Pulmonary artery endothelial cell (primary cell): ENCODE measurements at regions not wholly inside any gene's neighbourhood (a gene's known extent, or its start where the extent isn't known, plus 50 kb on each side); places are given as distances from the start of the nearest gene placed in this dataset.
"Not testable (repeated sequence)": the region's sequence is repeated elsewhere in the genome, so short reads cannot be mapped to it uniquely, and the experiment has no call there.

Experiments
- DNase-seq: peaks from one replicate; pipeline ENCODE4 v3.0.0-alpha.2; 2011; ENCODE audit warnings: low read depth, low spot score

DNA sequence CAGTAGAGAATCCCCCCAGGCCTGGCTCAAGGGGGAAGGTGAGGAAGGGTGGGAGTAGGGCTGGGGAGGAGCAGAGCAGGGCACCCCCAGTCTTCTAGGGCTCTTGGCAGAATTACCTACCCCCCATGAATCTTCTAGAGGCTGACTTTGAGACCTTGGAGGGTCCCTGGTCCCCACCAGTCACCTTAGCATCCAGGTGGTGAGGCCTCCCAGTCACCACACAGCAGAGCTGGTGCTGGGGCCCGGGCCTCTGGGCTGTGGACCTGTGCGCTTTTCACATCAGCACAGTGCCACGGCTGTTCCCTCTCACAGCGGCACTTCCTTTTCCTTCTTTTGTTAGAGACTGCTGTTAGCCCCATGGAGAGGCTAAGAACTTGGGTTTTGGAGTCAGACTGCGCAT, 148.6 kb upstream of the PITX1 start:
- DNase-seq = no peak

DNA sequence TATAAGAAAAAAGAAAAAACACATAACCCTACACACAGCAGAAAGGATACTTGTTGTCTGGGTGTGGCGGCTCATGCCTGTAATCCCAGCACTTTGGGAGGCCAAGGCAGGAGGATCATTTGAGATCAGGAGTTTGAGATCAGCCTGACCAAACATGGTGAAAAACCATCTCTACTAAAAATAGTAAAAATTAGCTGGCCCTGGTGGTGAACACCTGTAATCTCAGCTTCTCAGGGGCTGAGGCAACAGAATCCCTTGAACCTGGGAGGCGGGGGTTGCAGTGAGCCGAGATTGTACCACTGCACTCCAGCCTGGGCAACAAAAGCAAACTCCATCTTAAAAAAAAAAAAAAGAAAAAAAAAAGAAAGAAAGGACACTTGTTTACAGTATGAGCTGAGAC, 147.6 kb upstream of the PITX1 start:
- no peak for DNase-seq

DNA sequence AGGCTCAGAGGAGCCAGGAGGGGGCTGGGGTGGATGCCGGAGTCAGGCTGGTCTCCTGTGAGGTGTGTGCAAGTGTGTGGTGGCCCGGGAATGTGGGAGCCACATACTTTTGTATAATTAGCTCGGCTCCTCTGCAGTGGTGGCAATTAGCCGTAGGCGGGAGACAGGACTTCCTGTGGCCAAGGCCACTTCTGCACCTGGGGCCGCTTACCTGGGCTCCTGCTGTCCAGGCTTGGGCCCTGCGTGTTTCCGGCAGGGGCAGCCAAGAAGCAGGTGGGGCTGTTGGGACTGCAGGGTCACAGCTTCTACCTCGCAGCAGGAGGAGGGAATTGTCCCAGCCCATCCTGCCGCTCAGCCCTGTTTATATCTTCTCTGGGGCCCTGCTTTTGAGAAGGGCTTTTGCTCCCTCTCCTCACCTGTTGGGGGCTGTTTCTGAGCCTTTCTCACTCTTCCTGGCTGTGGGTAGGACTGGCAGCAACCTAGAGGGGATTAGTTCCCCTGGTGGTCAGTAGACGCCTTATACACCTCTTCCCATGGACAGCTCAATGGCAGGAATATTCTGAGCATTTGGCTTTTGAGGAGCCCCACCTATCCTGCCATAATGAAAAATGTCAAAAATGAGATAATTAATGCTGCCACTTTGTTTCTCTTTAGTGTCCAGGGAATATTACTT, 145.4 kb upstream of the PITX1 start:
- DNase-seq = no peak

DNA sequence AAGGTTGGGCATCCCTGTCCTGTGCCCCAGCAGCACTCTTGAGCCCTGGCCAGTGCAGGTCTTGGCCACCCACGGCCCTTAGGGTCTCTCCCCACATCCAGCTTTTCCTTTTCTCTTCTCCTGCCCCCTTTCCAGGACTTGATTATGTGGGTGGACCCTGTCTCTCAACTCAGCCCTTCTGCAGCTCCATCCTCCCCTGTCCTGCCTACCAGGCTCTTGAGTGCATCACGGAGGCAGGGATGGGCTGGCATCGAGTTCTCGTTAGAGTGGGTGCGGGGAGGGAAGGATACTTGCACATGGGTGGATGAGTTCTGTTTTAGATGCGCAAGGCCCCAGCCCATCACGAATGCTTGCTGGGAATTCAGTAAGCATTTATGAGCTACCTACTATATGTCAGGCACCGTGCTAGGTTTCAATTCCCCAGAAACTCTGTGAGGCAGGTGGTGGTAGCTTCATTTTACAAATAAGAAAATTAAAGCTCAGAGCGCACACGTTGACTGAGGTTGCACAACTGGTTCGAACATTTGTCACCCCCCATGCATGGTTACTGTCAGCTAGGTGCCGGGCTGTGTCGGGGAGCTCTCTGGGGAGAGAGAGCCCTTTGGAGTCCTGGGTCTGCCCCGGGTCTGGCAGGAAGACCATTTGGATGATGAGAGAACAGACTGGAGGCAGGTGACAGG, 144.6 kb upstream of the PITX1 start:
- DNase-seq = no peak

DNA sequence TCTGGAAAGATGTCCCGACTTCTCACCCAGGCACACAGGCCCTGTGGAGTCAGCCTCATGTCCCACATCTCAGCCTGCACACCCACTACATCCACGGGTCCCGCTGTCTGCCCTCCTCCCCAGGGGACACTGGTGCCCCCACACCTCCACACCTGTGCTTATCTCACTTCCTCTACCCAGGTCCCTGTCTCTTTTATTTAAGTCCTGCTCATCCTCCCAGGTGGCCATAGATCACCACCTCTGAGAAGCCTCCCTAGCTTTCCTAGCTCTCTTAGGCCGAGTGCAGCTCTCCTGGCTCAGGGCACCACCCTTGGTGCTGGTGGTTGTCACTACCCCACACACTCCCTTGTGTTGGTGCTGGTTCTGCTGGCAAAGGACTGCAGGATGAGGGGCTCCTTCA, 143.6 kb upstream of the PITX1 start:
- DNase-seq = no peak

DNA sequence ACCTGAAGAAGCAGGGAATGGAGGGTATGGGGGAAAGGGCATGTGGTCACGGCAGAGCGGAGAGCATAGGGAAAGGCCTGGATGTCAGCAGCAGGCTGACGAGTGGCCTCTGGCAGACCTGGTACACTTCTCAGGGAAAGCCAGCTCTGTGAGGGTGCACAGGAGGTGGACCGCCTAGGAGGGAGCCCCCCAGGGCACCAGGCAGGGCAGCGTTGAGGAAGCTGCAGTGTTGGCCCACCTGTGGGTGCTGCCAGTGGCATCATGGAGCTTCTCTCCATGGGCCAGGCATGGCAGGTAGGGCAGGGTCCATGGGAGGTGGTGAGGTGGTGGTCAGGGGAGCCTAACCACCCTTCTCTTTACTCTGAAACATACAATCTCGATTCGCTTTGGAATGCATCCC, 143.0 kb upstream of the PITX1 start:
- DNase-seq = no peak

DNA sequence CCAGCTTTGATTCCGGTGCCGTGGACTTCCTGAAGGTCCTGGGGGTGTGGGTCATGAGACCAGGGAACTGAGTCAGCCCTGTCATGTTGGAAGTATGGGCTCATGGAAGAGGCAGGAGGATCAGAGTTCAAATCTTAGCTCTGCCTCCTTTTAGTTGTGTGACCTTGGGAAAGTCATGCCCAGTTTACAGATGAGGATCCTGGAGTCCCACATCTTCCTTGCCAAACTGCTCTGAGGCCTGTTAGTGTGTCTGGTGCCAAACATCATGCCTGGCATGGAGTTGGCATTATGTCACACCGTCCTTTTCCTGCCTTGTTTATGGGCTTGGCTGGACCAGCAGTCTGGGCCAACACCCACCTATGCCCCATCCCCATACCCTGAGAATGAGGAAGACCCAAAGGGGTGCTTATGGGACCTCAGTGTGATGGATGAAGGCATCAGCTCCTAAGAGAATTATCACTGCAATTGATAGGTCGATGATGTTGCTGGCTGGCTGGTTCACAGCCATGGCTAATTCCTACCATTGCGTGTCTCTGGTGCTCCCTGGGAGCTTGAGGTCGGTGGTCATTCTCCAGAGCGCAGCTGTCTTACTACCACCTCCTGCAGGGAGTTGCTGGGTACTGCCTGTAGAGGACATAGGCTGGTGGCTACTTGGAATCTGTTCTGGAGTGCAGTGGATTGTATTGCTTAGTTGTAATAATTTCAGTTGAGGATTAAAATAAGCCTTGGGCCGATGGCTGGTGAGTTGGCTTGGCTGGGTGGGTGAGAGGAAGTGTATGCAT, 140.5 kb upstream of the PITX1 start:
- no peak for DNase-seq

DNA sequence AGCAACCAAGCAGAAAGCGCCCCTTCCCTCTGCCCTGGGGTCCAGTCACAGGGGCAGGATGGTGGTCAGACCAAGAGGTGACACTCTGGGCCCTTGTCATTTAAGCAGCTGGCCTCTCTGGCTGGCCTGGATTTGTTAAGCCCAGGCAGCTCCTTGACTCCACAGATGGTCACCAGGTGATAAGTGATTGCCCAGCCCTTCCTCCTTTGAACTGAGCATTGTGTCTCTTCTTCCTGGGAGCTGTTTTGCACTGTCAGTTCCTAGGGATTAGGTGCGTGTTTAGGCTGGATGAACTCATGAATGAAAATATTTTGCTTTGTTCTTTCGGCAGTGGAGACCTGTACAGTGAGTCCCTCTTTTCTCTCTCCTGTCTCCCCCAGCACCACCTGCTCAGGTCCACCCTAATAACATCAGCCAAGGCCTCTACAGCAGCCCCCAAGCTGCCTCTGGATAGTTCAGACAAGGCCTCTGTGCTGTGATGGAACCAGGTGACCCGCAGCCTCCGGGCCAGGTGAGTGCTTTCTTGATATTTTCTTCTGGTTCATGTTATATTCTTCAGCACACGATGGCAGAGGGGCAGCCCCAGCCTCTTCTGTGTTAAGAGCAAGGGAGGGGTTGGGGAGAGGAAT, 139.7 kb upstream of the PITX1 start:
- no peak for DNase-seq

DNA sequence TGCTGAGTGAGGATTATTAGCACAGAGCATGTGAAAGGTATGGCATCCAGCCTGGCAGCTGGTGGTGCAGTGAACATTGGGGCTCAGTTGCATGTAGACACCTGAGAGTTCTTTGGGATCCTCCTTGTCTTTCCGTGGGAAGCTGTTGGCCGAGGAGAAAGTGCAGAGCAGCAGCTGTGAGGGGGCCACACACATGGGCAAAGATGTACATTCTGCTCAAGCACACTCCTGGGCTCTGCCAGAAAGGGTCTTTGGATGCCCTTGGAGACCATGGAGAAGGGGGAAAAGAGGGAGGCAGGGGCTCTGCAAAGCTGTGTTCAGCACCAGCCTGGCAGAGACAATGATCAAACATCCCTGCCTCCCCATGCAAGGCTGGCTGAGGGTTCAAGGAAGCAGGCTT, 138.7 kb upstream of the PITX1 start:
- DNase-seq = no peak

DNA sequence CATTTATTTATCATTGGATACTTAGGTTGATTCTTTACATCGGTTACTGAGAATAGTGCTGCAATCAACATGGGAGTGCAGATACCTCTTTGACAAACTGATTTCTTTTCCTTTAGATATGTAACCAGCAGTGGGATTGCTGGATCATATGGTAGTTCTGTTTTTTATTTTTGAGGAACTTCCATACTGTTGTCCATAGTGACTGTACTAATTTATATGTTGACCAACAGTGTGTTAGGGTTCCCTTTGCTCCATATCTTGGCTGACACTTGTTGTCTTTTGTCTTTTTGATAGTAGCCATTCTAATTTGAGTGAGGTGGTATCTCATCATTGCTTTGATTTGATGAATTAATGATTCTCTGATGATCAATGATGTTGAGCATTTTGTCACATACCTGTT, 137.3 kb upstream of the PITX1 start:
- no peak for DNase-seq

DNA sequence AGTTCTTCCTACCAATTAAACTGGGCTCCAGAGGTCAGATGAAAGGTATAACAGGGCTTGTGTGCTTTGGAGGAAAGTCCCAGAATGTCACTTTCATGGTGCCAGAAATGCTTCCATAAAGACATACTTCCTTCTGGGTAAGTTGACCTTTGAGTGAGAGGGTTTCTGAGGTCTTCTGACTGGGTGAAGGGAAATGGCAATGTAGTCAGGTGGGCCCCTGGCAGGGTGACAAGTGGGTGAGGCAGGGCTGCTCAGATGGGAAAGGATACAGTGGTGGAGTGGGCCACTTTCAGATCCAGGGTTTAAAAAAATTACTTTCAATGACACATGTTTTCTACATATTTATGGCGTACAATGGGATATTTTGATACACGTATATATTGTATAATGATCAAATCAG, 136.5 kb upstream of the PITX1 start:
- no peak for DNase-seq

DNA sequence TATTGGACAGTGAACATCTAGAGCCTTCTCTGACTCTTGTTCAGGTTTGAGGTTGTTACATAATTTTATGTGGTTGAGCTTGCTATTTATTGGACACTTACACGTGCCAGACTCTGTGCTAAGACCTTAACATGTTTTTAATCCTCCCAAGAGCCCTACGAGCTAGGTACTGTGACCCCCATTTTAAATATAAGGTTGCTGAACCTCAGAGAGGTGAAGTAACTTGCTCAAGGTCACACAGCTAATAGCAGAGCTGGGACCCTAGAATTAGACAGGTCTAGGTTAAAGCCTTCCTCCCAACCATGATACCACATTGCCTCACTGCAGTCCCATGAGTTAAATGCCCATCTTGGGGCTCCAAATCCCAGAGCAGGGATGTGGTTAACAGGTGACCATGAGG, 135.7 kb upstream of the PITX1 start:
- no peak for DNase-seq

DNA sequence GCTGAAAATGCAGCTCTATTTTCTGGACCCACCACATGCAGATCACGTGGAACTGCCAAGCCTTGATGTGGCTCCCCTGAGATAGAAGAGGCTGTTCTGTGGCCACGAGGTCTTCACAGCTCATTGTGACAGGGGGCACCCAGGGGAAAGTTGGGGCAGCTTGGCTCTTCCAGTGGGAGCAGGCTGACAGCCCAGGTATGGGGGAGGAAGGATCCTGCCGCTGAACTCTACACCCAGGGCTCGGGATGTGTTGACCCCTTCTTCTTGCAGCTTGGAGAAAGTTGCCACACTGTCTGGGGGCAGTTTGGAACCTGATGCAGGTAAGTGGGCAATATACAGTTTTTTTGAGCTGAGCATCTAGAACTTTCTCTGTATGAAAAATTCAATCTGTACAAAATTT, 133.6 kb upstream of the PITX1 start:
- no peak for DNase-seq

DNA sequence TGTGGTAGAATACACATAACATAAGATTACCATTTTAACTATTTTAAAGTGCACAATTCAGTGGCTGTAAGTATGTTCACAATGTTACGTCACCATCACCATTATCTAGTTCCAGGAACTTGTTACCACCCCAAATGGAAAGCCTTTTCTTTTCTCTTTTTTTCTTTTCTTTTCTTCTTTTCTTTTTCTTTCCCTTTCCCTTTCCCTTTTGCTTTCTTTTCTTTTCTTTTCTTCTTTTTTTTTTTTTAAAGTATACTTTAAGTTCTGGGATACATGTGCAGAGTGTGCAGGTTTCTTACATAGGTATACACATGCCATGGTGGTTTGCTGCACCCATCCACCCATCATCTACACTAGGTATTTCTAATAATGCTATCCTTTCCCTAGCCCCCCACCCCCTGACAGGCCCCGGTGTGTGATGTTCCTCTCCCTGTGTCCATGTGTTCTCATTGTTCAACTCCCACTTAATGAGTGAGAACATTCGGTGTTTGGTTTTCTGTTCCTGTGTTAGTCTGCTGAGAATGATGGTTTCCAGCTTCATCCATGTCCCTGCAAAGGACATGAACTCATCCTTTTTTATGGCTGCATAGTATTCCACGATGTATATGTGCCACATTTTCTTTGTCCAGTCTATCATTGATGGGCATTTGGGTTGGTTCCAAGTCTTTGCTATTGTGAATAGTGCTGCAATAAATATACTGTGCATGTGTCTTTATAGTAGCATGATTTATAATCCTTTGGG, 131.0 kb upstream of the PITX1 start:
- not testable (repeated sequence) for DNase-seq

DNA sequence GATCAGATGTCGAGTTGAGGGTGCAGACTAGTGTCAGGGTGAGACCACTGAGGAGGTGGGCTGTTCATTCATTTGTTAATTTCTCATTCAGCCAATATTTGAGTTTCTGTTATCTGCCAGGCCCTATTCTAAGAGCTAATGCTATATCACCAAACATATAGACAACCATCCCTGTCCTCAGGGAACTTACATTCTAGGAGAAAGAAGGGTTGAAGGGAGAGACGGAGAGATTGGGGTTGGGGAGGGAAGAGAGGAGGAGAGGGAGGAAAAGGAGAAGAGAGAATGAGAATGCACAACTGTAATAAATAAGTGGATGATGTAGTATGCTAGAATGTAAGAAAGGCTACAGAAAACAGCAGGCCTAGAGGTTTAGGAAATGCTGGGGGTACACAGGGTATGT, 129.9 kb upstream of the PITX1 start:
- no peak for DNase-seq

DNA sequence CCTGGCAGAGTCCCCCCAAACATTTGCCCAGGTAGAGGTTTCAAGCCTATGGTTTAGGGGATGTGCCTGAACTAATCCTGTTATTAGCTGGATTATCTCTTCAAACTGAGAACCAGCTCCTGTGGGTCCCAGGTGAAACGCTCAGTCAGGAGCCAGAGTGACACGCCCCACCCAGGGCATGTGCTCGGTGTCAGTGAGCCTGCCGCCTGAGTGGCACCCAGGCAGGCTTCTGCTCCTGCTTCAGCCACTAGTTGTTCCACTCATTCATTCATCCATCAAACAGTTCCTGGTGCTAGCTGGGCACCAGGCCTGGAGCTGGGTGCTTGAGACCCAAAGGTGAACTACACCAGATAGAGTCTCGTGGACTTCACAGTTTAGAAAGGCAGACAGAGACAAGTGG, 129.4 kb upstream of the PITX1 start:
- no peak for DNase-seq

DNA sequence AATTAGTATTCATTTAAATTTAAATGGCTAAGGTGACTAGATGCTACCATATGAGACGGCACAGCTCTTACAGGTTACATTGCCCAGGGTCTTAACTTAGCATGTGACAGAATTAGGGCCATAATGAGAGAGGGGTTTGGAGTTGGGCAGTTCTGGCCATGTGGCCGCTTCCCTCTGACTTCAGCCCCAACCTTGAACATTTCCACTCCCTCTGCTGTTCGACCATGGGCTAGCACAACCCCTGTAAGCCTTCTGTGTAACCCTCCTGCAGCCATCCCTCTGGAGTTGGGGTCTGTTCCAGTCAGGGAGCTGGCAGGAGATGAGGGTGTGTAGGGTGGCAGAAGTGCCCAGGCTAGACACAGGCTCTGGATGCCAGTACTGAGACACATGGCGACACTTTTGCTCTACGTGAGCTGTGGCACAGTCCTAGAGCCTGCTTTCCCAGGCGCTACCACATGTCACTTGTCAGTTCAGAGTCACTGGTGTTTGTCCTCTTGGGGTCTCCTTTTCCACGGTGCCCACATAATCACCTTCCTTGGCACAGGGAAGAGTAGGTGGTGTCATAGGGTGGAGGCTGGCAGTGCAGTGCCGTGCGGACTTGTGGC, 128.7 kb upstream of the PITX1 start:
- no peak for DNase-seq

DNA sequence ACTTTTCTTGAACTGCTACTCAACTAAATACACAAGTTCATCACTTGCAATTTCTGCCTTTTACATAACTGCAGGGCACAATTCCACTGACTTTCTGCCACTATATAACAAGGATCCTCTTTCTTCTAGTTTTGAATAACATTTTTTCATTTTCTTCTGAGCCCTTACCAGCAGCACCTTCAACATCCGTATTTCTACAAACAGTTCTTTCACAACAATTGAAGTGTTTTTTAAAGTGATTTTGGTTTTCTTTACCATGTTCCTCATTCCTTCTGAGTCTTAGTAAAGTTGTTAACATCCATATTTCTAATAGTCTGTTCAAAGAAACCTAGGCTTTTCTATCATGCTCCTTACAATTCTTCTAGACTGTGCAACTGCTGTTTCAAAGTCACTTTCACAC, 127.2 kb upstream of the PITX1 start:
- DNase-seq = no peak

DNA sequence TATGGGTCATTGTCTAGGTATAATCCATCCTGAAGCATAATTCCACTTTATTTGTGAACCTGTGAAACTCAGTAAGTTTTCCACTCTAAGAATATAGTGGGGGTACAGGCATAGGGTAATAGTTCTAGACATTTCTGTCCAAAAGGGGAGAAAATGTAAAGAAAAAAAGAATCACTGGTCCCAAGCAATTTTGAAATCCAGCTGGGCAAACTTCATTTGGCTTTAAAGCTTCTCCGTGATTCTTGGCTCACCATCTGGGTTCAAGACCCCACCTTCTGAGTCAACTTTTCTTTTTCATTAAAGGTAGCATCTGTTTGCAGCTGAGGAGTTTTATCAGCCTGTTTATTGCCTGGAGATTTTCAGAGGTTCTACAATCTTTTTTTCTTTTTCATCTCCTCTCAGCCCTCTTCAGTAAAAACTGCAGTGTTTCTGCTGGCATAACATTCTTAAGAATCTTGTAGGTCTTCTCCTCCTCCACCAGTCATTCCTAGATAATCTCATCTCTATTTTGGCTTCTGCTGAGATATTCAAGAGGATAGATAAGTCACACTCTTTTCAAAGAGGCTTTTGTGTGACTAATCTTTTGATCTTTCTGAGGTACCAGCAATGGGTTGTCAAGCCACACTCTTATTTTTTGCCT, 126.1 kb upstream of the PITX1 start:
- DNase-seq = no peak

DNA sequence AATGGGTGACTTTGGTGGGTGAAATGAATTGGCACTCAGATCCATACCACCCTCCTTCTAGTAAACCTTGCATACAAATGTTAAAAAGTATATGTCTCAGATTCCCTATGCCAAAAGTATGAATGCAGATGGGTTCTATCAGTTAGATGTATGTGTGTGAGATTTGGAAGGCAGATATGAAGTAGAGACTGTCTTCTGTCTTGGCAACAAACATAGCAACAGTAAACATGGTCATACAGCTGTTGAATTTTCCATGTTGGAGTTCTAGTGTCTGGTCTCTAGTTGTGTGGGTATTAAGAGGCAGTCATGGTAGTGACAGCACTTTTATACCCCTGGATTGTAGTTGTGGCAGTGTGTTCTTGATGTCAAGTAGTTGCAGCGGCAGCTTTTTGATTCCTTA, 125.6 kb upstream of the PITX1 start:
- DNase-seq = no peak

DNA sequence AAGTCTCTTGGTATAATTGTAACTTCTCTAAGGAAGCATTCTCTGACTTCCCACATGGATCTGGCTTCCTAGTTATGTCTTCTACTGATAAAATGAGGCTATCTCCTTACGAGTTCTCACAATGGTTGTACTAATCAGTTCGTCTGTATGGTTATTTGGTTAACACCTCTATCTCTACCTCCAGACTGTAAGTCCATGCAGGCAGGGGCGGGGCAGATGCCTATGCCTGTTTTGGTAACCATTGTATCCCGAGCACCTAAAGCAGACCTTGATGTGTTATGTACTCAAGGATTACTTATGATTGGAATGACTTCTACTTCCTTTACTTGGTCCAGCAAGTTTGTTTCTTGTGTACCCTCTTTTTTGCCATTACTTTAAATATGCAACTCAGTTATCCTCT, 125.0 kb upstream of the PITX1 start:
- no peak for DNase-seq
